H9 (cell line): ENCODE measurements at regions not wholly inside any gene's neighbourhood (a gene's known extent, or its start where the extent isn't known, plus 50 kb on each side); places are given as distances from the start of the nearest gene placed in this dataset.

Experiments
- DNase-seq: peaks from one replicate; pipeline ENCODE4 v3.0.0-alpha.2; 2017
- H2AFZ ChIP-seq: one replicate; pipeline ENCODE4 v1.6.1; 2013; ENCODE audit warnings: mild to moderate bottlenecking, low read length, control low read depth, moderate library complexity
- H2AK5ac ChIP-seq: 2 replicates; pipeline ENCODE4 v1.6.1; 2013; ENCODE audit warnings: low read length, control low read depth, mixed read lengths; ENCODE audit not compliant: insufficient read length
- H2BK120ac ChIP-seq: one replicate; pipeline ENCODE4 v1.6.1; 2013; ENCODE audit warnings: low read depth, mild to moderate bottlenecking, low read length, control low read depth, inconsistent platforms; ENCODE audit not compliant: poor library complexity, severe bottlenecking
- H2BK12ac ChIP-seq: 2 replicates; pipeline ENCODE4 v1.6.1; 2013; ENCODE audit warnings: low read length, control low read depth, mixed read lengths, low read depth; ENCODE audit not compliant: insufficient read length
- H2BK15ac ChIP-seq: 2 replicates; pipeline ENCODE4 v1.6.1; 2013; ENCODE audit warnings: low read depth, low read length, control low read depth
- H2BK20ac ChIP-seq: one replicate; pipeline ENCODE4 v1.6.1; 2013; ENCODE audit warnings: low read depth, mild to moderate bottlenecking, low read length, control low read depth, inconsistent platforms; ENCODE audit not compliant: poor library complexity, severe bottlenecking
- H2BK5ac ChIP-seq: 2 replicates; pipeline ENCODE4 v1.6.1; 2013; ENCODE audit warnings: low read length, control low read depth, mixed read lengths; ENCODE audit not compliant: insufficient read length
- H3K14ac ChIP-seq: 2 replicates; pipeline ENCODE4 v1.6.1; 2013; ENCODE audit warnings: low read length, control low read depth; ENCODE audit not compliant: insufficient read depth
- H3K18ac ChIP-seq: 2 replicates; pipeline ENCODE4 v1.6.1; 2013; ENCODE audit warnings: low read depth, mild to moderate bottlenecking, mixed read lengths, low read length, control low read depth; ENCODE audit not compliant: insufficient read length
- H3K23ac ChIP-seq: 2 replicates; pipeline ENCODE4 v1.6.1; 2013; ENCODE audit warnings: low read length, control low read depth, mixed read lengths, low read depth; ENCODE audit not compliant: insufficient read length
- H3K23me2 ChIP-seq: 2 replicates; pipeline ENCODE4 v1.6.1; 2013; ENCODE audit warnings: low read depth, mild to moderate bottlenecking, mixed read lengths, low read length, control low read depth; ENCODE audit not compliant: insufficient read length, poor library complexity, severe bottlenecking
- H3K27ac ChIP-seq: 2 replicates; pipeline ENCODE4 v1.5.1; 2013; ENCODE audit warnings: low read length, control low read depth, mixed read lengths, low read depth; ENCODE audit not compliant: insufficient read length
- H3K27me3 ChIP-seq: 2 replicates; pipeline ENCODE4 v1.6.1; 2013; ENCODE audit warnings: low read length, control low read depth, inconsistent platforms; ENCODE audit not compliant: insufficient read depth
- H3K4ac ChIP-seq: 2 replicates; pipeline ENCODE4 v1.6.1; 2013; ENCODE audit warnings: low read depth, mild to moderate bottlenecking, control low read depth, inconsistent platforms, low read length, moderate library complexity
- H3K4me1 ChIP-seq: 2 replicates; pipeline ENCODE4 v1.6.1; 2013; ENCODE audit warnings: low read length, control low read depth, inconsistent platforms; ENCODE audit not compliant: insufficient read depth
- H3K4me2 ChIP-seq: 2 replicates; pipeline ENCODE4 v1.6.1; 2013; ENCODE audit warnings: low read length, control low read depth, mixed read lengths; ENCODE audit not compliant: insufficient read length, insufficient read depth
- H3K56ac ChIP-seq: 2 replicates; pipeline ENCODE4 v1.6.1; 2013; ENCODE audit warnings: low read depth, mild to moderate bottlenecking, mixed read lengths, low read length, control low read depth; ENCODE audit not compliant: insufficient read length
- H3K79me1 ChIP-seq: 2 replicates; pipeline ENCODE4 v1.6.1; 2013; ENCODE audit warnings: low read depth, mild to moderate bottlenecking, moderate library complexity, low read length, control low read depth, inconsistent platforms; ENCODE audit not compliant: insufficient read depth, poor library complexity, severe bottlenecking
- H3K79me2 ChIP-seq: 2 replicates; pipeline ENCODE4 v1.6.1; 2013; ENCODE audit warnings: low read length, control low read depth, inconsistent platforms; ENCODE audit not compliant: insufficient read depth
- H3K9ac ChIP-seq: 2 replicates; pipeline ENCODE4 v1.6.1; 2013; ENCODE audit warnings: low read length, control low read depth, mixed read lengths; ENCODE audit not compliant: insufficient read length; ENCODE audit errors: extremely low read depth
- H3K9me3 ChIP-seq: one replicate; pipeline ENCODE4 v1.6.1; 2013; ENCODE audit warnings: low read depth, low read length, inconsistent platforms; ENCODE audit not compliant: control insufficient read depth
- H3T11ph ChIP-seq: one replicate; pipeline ENCODE4 v1.6.1; 2013; ENCODE audit warnings: mild to moderate bottlenecking, low read length, control low read depth, inconsistent platforms
- H4K20me1 ChIP-seq: one replicate; pipeline ENCODE4 v1.6.1; 2013; ENCODE audit not compliant: control insufficient read depth, insufficient read length, insufficient read depth
- H4K5ac ChIP-seq: 2 replicates; pipeline ENCODE4 v1.6.1; 2013; ENCODE audit warnings: low read depth, mild to moderate bottlenecking, mixed read lengths, low read length, control low read depth; ENCODE audit not compliant: insufficient read length
- H4K8ac ChIP-seq: replicated peaks from 2 replicates; pipeline ENCODE4 v1.6.1; 2013; ENCODE audit warnings: low read length, control low read depth, mixed read lengths, low read depth; ENCODE audit not compliant: insufficient read length
- H4K91ac ChIP-seq: 2 replicates; pipeline ENCODE4 v1.6.1; 2013; ENCODE audit warnings: low read depth, mild to moderate bottlenecking, moderate library complexity, mixed read lengths, low read length, control low read depth; ENCODE audit not compliant: insufficient read length
- H3K27ac Mint-ChIP-seq, 3 experiments: 2 replicates in 2 of 3; 3 replicates in 1 of 3; pipeline ENCODE4 v1.8.0; 2020 to 2021; ENCODE audit warnings: mixed read lengths in 3 of 3, mild to moderate bottlenecking in 1 of 3, moderate library complexity in 1 of 3
- H3K27me3 Mint-ChIP-seq: 2 replicates; pipeline ENCODE4 v1.8.0; 2021; ENCODE audit warnings: low read depth, mild to moderate bottlenecking, moderate library complexity, mixed read lengths
- H3K36me3 Mint-ChIP-seq, 3 experiments: 2 replicates in 2 of 3; 3 replicates in 1 of 3; pipeline ENCODE4 v1.8.0; 2020 to 2021; ENCODE audit warnings: low read depth in 3 of 3, mixed read lengths in 3 of 3; ENCODE audit not compliant: insufficient read depth in 1 of 3
- H3K4me1 Mint-ChIP-seq, 2 experiments: 2 replicates each; pipeline ENCODE4 v1.8.0; 2020; ENCODE audit warnings: mixed read lengths in 2 of 2
- H3K4me3 Mint-ChIP-seq, 2 experiments: 2 replicates in 1 of 2; 3 replicates in 1 of 2; pipeline ENCODE4 v1.8.0; 2020 to 2021; ENCODE audit warnings: mild to moderate bottlenecking in 2 of 2, mixed read lengths in 2 of 2, moderate library complexity in 1 of 2
- H3K9me3 Mint-ChIP-seq, 2 experiments: 2 replicates in 1 of 2; 3 replicates in 1 of 2; pipeline ENCODE4 v1.8.0; 2020; ENCODE audit warnings: mild to moderate bottlenecking in 2 of 2, mixed read lengths in 2 of 2, moderate library complexity in 1 of 2
- CTCF ChIP-seq: fragments of 200-600 bp; sonication (generic); conservative IDR thresholded peaks from 3 replicates; pipeline ENCODE4 v1.8.0; 2021; ENCODE audit warnings: antibody characterized with exemption, mild to moderate bottlenecking
- WGBS: extraction: QIAGEN DNeasy Blood & Tissue Kit; methylation state at CpG from one replicate; pipeline ENCODE4 v1.1.7; 2013; ENCODE audit warnings: missing lambda C conversion rate, low lambda C conversion rate, mixed read lengths; ENCODE audit not compliant: insufficient read length; ENCODE audit errors: extremely low coverage; 5-methylcytosine and 5-hydroxymethylcytosine counted together

- Mint-ChIP-seq H3K36me3 (no peaks in the 10 kb centered on the region; a peak in 1 of 7 replicates), H3K27me3 (no peaks in the 10 kb centered on the region), H3K4me3 (no peak overlapping the region), H3K9me3 (peaks cover 0 to 3% of the 10 kb centered on the region in 2 experiments; a peak in 2 of 5 replicates), H3K27ac (no peak overlapping the region), H3K4me1 (peaks cover 0 to 5% of the 10 kb centered on the region in 2 experiments; a peak in 1 of 4 replicates)
- Histone ChIP-seq H2BK5ac (no peak overlapping the region), H4K91ac (no peak overlapping the region), H4K5ac (no peak overlapping the region), H3K79me1 (no peaks in the 10 kb centered on the region), H2AK5ac (no peak overlapping the region), H3K23ac (no peak overlapping the region), H3T11ph (no peak overlapping the region), H2BK20ac (no peak overlapping the region), H3K4ac (no peak overlapping the region), H2BK120ac (no peak overlapping the region), H3K27ac (no peak overlapping the region), H2BK15ac (no peak overlapping the region), H3K23me2 (no peaks in the 10 kb centered on the region), H2BK12ac (no peak overlapping the region), H4K20me1 (no peaks in the 10 kb centered on the region), H3K79me2 (no peaks in the 10 kb centered on the region), H3K27me3 (no peaks in the 10 kb centered on the region), H3K4me1 (no peaks in the 10 kb centered on the region), H3K9ac (no peak overlapping the region), H4K8ac (no peak overlapping the region), H3K56ac (no peak overlapping the region), H2AFZ (no peak overlapping the region), H3K9me3 (no peaks in the 10 kb centered on the region), H3K18ac (no peak overlapping the region), H3K4me2 (no peak overlapping the region), H3K14ac (no peak overlapping the region)
- TF ChIP-seq CTCF = no peak
- no peak for DNase-seq
- WGBS = no CpG with 5 or more reads among the region's 4 CpGs
These were observed 218.7 kb upstream of the PIEZO2 start for GRCh38 chr18:11368020-11368419.
